ENCODE measurements at regions not wholly inside any gene's neighbourhood (a gene's known extent, or its start where the extent isn't known, plus 50 kb on each side); places are given as distances from the start of the nearest gene placed in this dataset.
A peak's percentile ranks its signal among the peaks of the same experiment; 100 is the strongest.

DNA sequence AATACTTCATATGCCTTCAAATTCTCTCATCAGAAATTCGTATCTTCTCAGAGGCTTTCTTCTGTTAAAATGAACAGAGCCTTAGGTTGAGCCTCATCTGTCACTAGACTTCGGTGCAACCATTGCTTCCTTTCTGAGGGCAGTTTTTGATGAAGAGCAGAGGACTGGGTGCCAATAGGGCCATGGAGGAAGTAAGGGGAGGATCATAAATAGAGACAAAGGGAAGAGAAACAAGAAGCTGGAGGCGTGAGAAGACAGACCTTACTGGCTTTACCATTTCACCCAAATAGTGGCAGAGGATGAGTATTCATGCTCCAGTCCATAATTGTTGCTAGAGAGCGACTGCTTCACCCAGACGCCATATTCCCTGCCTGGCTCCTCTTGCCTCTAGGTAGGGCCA is 215.6 kb upstream of the PKDCC start:
- Histone ChIP-seq H3K36me3 (ENCODE audit: control insufficient read depth, insufficient read depth, low read length) (no peaks in the 10 kb centered on the region), H3K4me3 (ENCODE audit: insufficient read depth, low read depth, low read length, poor library complexity, severe bottlenecking) (no peak overlapping the region), H3K4me1 (ENCODE audit: control insufficient read depth, insufficient read depth, low read length, poor library complexity, severe bottlenecking) (no peaks in the 10 kb centered on the region), H3K27ac (ENCODE audit: insufficient read depth, low read length, poor library complexity, severe bottlenecking) (no peak overlapping the region), H3K27me3 (replicated peaks; ENCODE audit: control insufficient read depth, insufficient read depth, low read length, poor library complexity, severe bottlenecking) (peaks cover 1% of the 10 kb centered on the region), H3K9me3 (ENCODE audit: control insufficient read depth, low read length) (no peaks in the 10 kb centered on the region)
- DNase-seq: no peak

- Histone ChIP-seq H3K4me1 (ENCODE audit: control insufficient read depth, insufficient read depth, low read length, poor library complexity, severe bottlenecking) (no peaks in the 10 kb centered on the region), H3K4me3 (ENCODE audit: insufficient read depth, low read depth, low read length, poor library complexity, severe bottlenecking) (no peak overlapping the region), H3K36me3 (ENCODE audit: control insufficient read depth, insufficient read depth, low read length) (no peaks in the 10 kb centered on the region), H3K27me3 (replicated peaks; ENCODE audit: control insufficient read depth, insufficient read depth, low read length, poor library complexity, severe bottlenecking) (no peaks in the 10 kb centered on the region), H3K27ac (ENCODE audit: insufficient read depth, low read length, poor library complexity, severe bottlenecking) (no peak overlapping the region), H3K9me3 (ENCODE audit: control insufficient read depth, low read length) (no peaks in the 10 kb centered on the region)
- no peak for DNase-seq
Measured at GRCh38 chr2:41835401-41835800, 212.4 kb upstream of the PKDCC start.

DNA sequence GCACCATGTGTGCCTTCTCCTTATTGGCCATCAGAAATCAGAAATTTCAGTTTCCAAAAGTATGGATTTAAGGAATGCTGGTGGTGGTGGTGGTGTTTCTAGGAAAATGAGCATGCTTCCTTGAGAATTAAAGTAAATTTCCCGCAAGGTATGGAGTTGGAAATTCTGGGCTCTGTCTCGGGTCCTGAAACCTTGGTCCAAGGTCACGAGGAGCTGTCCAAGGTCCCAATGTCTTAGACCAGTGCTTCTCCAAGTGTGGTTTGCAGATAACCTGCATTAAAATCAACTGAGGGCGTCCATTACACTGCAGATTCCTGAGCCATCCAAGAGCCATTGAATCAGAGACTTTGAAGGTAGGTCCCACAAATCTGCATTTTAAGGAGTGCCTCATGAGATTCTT is 210.9 kb upstream of the PKDCC start:
- peak in 2 of 3 donors; percentile 3 to 15 for DNase-seq
- no peaks in the 10 kb centered on the region for H3K36me3 ChIP-seq (ENCODE audit: control insufficient read depth, insufficient read depth, low read length)
- no peaks in the 10 kb centered on the region for H3K9me3 ChIP-seq (ENCODE audit: control insufficient read depth, low read length)
- no peak overlapping the region for H3K4me3 ChIP-seq (ENCODE audit: insufficient read depth, low read depth, low read length, poor library complexity, severe bottlenecking)
- H3K27ac ChIP-seq (ENCODE audit: insufficient read depth, low read length, poor library complexity, severe bottlenecking): no peak overlapping the region
- H3K4me1 ChIP-seq (ENCODE audit: control insufficient read depth, insufficient read depth, low read length, poor library complexity, severe bottlenecking): peaks cover 6% of the 10 kb centered on the region
- no peaks in the 10 kb centered on the region for H3K27me3 ChIP-seq (replicated peaks; ENCODE audit: control insufficient read depth, insufficient read depth, low read length, poor library complexity, severe bottlenecking)

DNA sequence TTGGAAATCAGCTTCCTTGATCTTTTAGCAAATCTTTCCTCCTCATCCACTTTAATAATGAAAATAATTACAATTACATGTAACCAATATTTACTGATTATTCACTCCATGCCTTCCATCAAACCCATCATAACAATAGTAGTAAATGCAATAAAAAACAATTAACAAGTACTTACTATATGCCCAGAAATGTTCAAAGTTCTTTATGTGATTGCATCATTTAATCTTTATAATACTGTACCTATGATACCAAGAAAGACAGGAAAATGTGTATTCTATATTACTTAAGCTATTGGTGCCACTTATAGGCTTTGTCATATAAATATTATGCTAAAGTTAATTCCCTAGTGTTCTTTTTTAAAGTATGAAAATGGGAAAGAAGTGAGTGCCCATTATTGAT is 210.2 kb upstream of the PKDCC start:
- H3K27ac ChIP-seq (ENCODE audit: insufficient read depth, low read length, poor library complexity, severe bottlenecking): no peak overlapping the region

GRCh38 chr2:41840702-41841551 is 206.9 kb upstream of the PKDCC start:
- DNase-seq: peak; percentile 92 to 96 (median 94)
- peak overlapping the region; percentile 82 for H3K27ac ChIP-seq (ENCODE audit: insufficient read depth, low read length, poor library complexity, severe bottlenecking)
- H3K9me3 ChIP-seq (ENCODE audit: control insufficient read depth, low read length): no peaks in the 10 kb centered on the region
- H3K36me3 ChIP-seq (ENCODE audit: control insufficient read depth, insufficient read depth, low read length): no peaks in the 10 kb centered on the region
- H3K4me3 ChIP-seq (ENCODE audit: insufficient read depth, low read depth, low read length, poor library complexity, severe bottlenecking): peak overlapping the region; percentile 88
- no peaks in the 10 kb centered on the region for H3K27me3 ChIP-seq (replicated peaks; ENCODE audit: control insufficient read depth, insufficient read depth, low read length, poor library complexity, severe bottlenecking)
- peaks cover 6% of the 10 kb centered on the region for H3K4me1 ChIP-seq (ENCODE audit: control insufficient read depth, insufficient read depth, low read length, poor library complexity, severe bottlenecking)

More for the DNA sequence above, 210.2 kb upstream of the PKDCC start:
- Histone ChIP-seq H3K4me3 (ENCODE audit: insufficient read depth, low read depth, low read length, poor library complexity, severe bottlenecking) (no peak overlapping the region), H3K9me3 (ENCODE audit: control insufficient read depth, low read length) (no peaks in the 10 kb centered on the region), H3K27me3 (replicated peaks; ENCODE audit: control insufficient read depth, insufficient read depth, low read length, poor library complexity, severe bottlenecking) (no peaks in the 10 kb centered on the region), H3K4me1 (ENCODE audit: control insufficient read depth, insufficient read depth, low read length, poor library complexity, severe bottlenecking) (peaks cover 6% of the 10 kb centered on the region), H3K36me3 (ENCODE audit: control insufficient read depth, insufficient read depth, low read length) (no peaks in the 10 kb centered on the region)
- DNase-seq: no peak

DNA sequence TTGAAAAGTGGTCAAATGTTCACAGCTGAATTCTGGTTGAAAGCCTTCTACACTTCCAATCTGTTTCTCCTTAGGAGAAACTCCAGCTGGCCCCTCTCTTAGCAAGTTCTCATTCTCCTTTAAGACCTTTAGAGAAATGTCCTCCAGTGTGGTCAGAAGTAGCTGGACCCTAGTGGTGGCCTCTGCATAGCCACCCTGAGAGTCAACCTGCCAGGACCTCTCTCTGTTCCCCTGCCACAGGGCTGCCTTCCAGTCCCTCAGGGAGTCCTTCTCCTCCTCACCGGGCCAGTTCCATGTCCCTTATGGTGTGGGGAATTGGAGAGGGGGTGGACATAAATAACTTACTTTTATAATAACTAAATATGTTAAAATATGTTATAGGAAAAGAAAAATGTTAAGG is 200.9 kb upstream of the PKDCC start:
- H3K4me1 ChIP-seq (ENCODE audit: control insufficient read depth, insufficient read depth, low read length, poor library complexity, severe bottlenecking): no peaks in the 10 kb centered on the region
- no peak for DNase-seq
- H3K36me3 ChIP-seq (ENCODE audit: control insufficient read depth, insufficient read depth, low read length): no peaks in the 10 kb centered on the region
- H3K4me3 ChIP-seq (ENCODE audit: insufficient read depth, low read depth, low read length, poor library complexity, severe bottlenecking): no peak overlapping the region
- no peaks in the 10 kb centered on the region for H3K9me3 ChIP-seq (ENCODE audit: control insufficient read depth, low read length)
- peaks cover 8% of the 10 kb centered on the region for H3K27me3 ChIP-seq (replicated peaks; ENCODE audit: control insufficient read depth, insufficient read depth, low read length, poor library complexity, severe bottlenecking)
- H3K27ac ChIP-seq (ENCODE audit: insufficient read depth, low read length, poor library complexity, severe bottlenecking): no peak overlapping the region

- H3K27me3 ChIP-seq (replicated peaks; ENCODE audit: control insufficient read depth, insufficient read depth, low read length, poor library complexity, severe bottlenecking): peaks cover 8% of the 10 kb centered on the region
- H3K4me1 ChIP-seq (ENCODE audit: control insufficient read depth, insufficient read depth, low read length, poor library complexity, severe bottlenecking): no peaks in the 10 kb centered on the region
- no peaks in the 10 kb centered on the region for H3K9me3 ChIP-seq (ENCODE audit: control insufficient read depth, low read length)
- no peaks in the 10 kb centered on the region for H3K36me3 ChIP-seq (ENCODE audit: control insufficient read depth, insufficient read depth, low read length)
- no peak for DNase-seq
- H3K27ac ChIP-seq (ENCODE audit: insufficient read depth, low read length, poor library complexity, severe bottlenecking): no peak overlapping the region
- H3K4me3 ChIP-seq (ENCODE audit: insufficient read depth, low read depth, low read length, poor library complexity, severe bottlenecking): no peak overlapping the region
Measured at GRCh38 chr2:41847744-41848441, 199.9 kb upstream of the PKDCC start.

DNA sequence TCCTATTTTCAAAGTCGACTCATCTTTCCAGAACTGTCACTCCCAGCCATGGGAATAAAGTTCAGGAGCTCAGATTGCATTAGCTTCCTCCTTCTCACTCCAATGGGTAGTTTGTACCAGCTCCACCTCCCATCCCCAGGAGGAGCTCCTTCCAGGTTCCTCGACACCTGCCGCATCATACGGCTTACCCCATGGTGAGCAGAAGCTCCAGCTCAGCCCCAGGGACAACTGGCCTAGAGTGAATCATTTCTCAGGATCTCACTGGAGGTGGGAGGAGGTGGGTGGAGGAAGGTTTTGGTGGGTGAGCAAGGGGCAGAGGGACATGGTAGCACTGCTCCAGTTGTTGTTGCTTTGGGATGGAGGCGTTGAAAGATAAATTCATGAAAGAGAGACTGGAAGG is 196.3 kb upstream of the PKDCC start:
- Histone ChIP-seq H3K27ac (ENCODE audit: insufficient read depth, low read length, poor library complexity, severe bottlenecking) (no peak overlapping the region), H3K9me3 (ENCODE audit: control insufficient read depth, low read length) (no peaks in the 10 kb centered on the region), H3K4me1 (ENCODE audit: control insufficient read depth, insufficient read depth, low read length, poor library complexity, severe bottlenecking) (no peaks in the 10 kb centered on the region), H3K27me3 (replicated peaks; ENCODE audit: control insufficient read depth, insufficient read depth, low read length, poor library complexity, severe bottlenecking) (peaks cover 8% of the 10 kb centered on the region), H3K36me3 (ENCODE audit: control insufficient read depth, insufficient read depth, low read length) (no peaks in the 10 kb centered on the region), H3K4me3 (ENCODE audit: insufficient read depth, low read depth, low read length, poor library complexity, severe bottlenecking) (no peak overlapping the region)
- no peak for DNase-seq

GRCh38 chr2:41853427-41854191 is 194.2 kb upstream of the PKDCC start:
- H3K36me3 ChIP-seq (ENCODE audit: control insufficient read depth, insufficient read depth, low read length): no peaks in the 10 kb centered on the region
- DNase-seq: peak in 1 of 3 donors; percentile 12
- H3K4me1 ChIP-seq (ENCODE audit: control insufficient read depth, insufficient read depth, low read length, poor library complexity, severe bottlenecking): no peaks in the 10 kb centered on the region
- no peaks in the 10 kb centered on the region for H3K9me3 ChIP-seq (ENCODE audit: control insufficient read depth, low read length)
- H3K27me3 ChIP-seq (replicated peaks; ENCODE audit: control insufficient read depth, insufficient read depth, low read length, poor library complexity, severe bottlenecking): no peaks in the 10 kb centered on the region
- no peak overlapping the region for H3K27ac ChIP-seq (ENCODE audit: insufficient read depth, low read length, poor library complexity, severe bottlenecking)
- H3K4me3 ChIP-seq (ENCODE audit: insufficient read depth, low read depth, low read length, poor library complexity, severe bottlenecking): no peak overlapping the region

Data from effector memory CD4-positive, alpha-beta T cell (primary cell).